ENCODE measurements at regions not wholly inside any gene's neighbourhood (a gene's known extent, or its start where the extent isn't known, plus 50 kb on each side); places are given as distances from the start of the nearest gene placed in this dataset.

GRCh38 chr9:79788662-79789061 lies 216.9 kb downstream of the TLE4 start:
- TF ChIP-seq POLR2A (IDR thresholded peaks at IDR 0.05): no peak
- TF ChIP-seq, protein P1, sequence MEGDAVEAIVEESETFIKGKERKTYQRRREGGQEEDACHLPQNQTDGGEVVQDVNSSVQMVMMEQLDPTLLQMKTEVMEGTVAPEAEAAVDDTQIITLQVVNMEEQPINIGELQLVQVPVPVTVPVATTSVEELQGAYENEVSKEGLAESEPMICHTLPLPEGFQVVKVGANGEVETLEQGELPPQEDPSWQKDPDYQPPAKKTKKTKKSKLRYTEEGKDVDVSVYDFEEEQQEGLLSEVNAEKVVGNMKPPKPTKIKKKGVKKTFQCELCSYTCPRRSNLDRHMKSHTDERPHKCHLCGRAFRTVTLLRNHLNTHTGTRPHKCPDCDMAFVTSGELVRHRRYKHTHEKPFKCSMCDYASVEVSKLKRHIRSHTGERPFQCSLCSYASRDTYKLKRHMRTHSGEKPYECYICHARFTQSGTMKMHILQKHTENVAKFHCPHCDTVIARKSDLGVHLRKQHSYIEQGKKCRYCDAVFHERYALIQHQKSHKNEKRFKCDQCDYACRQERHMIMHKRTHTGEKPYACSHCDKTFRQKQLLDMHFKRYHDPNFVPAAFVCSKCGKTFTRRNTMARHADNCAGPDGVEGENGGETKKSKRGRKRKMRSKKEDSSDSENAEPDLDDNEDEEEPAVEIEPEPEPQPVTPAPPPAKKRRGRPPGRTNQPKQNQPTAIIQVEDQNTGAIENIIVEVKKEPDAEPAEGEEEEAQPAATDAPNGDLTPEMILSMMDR (IDR thresholded peaks at IDR 0.05): no peak
